A549 (cell line): ENCODE measurements at regions not wholly inside any gene's neighbourhood (a gene's known extent, or its start where the extent isn't known, plus 50 kb on each side); places are given as distances from the start of the nearest gene placed in this dataset.

Source experiments
- CHD4 ChIP-seq: fragments of 200-600 bp; sonication (generic); IDR thresholded peaks from 2 replicates; pipeline ENCODE4 v1.6.1; 2016; ENCODE audit warnings: antibody characterized with exemption, mild to moderate bottlenecking, borderline replicate concordance
- EHMT2 ChIP-seq: fragments of 200-600 bp; sonication (generic); IDR thresholded peaks from 2 replicates; pipeline ENCODE4 v1.6.1; 2016; ENCODE audit warnings: antibody characterized with exemption, low read depth, mild to moderate bottlenecking, moderate library complexity
- EP300 ChIP-seq, 2 experiments: fragments of >200 bp; sonication (Bioruptor Twin); formaldehyde crosslinking; IDR thresholded peaks; 2 replicates in 1 of 2; 3 replicates in 1 of 2; pipeline ENCODE4 v1.6.1; 2016 to 2017
- MAFK ChIP-seq: fragments of 450-650 bp; IDR thresholded peaks from 2 replicates; pipeline ENCODE4 v1.6.1; 2014; ENCODE audit not compliant: partially characterized antibody
- POLR2A ChIP-seq: IDR thresholded peaks from 2 replicates; pipeline ENCODE4 v1.6.1; 2012; ENCODE audit warnings: mild to moderate bottlenecking, low read length
- SMC3 ChIP-seq: fragments of >200 bp; sonication (Bioruptor Twin); formaldehyde crosslinking; IDR thresholded peaks from 3 replicates; pipeline ENCODE4 v1.6.1; 2018; ENCODE audit warnings: inconsistent platforms
- TP53 ChIP-seq: fragments of 250-450 bp; sonication (Bioruptor Pico); IDR thresholded peaks from 2 replicates; pipeline ENCODE4 v1.5.0; 2021; ENCODE audit warnings: mild to moderate bottlenecking, moderate library complexity
- ZC3H11A ChIP-seq: fragments of 450-650 bp; IDR thresholded peaks from 2 replicates; pipeline ENCODE4 v1.6.1; 2014; ENCODE audit warnings: antibody characterized with exemption, mild to moderate bottlenecking
- TF ChIP-seq, protein P1 (sequence below): fragments of >200 bp; sonication (Bioruptor Twin); formaldehyde crosslinking; IDR thresholded peaks from 3 replicates; pipeline ENCODE4 v1.5.1; 2016
- TF ChIP-seq, protein P2 (sequence below): IDR thresholded peaks from 2 replicates; pipeline ENCODE4 v1.6.1; 2012

DNA sequence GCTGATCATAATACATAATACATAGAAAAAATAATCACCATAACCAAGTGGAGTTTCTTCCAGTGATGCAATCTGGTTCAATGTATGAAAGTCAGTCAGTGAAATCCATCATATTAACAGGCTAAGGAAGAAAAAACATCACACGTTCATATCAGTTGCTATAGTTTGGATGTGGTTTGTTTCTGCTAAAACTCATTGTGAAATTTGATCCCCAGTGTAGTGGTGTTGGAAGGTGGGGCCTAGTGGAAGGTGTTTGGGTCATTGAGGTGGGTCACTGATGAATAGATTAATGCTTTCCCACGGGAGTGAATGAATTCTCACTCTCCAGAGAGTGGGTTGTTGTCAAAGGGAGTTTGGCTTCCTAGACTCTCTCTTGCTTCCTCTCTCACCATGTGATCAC, 84.6 kb upstream of the PTGDR start:
- no peak for TF ChIP-seq POLR2A
- no peak for TF ChIP-seq SMC3
- TF ChIP-seq, protein P1, sequence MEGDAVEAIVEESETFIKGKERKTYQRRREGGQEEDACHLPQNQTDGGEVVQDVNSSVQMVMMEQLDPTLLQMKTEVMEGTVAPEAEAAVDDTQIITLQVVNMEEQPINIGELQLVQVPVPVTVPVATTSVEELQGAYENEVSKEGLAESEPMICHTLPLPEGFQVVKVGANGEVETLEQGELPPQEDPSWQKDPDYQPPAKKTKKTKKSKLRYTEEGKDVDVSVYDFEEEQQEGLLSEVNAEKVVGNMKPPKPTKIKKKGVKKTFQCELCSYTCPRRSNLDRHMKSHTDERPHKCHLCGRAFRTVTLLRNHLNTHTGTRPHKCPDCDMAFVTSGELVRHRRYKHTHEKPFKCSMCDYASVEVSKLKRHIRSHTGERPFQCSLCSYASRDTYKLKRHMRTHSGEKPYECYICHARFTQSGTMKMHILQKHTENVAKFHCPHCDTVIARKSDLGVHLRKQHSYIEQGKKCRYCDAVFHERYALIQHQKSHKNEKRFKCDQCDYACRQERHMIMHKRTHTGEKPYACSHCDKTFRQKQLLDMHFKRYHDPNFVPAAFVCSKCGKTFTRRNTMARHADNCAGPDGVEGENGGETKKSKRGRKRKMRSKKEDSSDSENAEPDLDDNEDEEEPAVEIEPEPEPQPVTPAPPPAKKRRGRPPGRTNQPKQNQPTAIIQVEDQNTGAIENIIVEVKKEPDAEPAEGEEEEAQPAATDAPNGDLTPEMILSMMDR = no peak
- no peak for TF ChIP-seq EP300 (IDR thresholded peaks at IDR 0.05)
- TF ChIP-seq TP53 (CRISPR knock-in tag) = no peak
- TF ChIP-seq MAFK = no peak
- TF ChIP-seq ZC3H11A = no peak
- TF ChIP-seq, protein P2, sequence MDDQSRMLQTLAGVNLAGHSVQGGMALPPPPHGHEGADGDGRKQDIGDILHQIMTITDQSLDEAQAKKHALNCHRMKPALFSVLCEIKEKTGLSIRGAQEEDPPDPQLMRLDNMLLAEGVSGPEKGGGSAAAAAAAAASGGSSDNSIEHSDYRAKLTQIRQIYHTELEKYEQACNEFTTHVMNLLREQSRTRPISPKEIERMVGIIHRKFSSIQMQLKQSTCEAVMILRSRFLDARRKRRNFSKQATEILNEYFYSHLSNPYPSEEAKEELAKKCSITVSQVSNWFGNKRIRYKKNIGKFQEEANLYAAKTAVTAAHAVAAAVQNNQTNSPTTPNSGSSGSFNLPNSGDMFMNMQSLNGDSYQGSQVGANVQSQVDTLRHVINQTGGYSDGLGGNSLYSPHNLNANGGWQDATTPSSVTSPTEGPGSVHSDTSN = no peak
- no peak for TF ChIP-seq CHD4
- TF ChIP-seq EHMT2 = no peak
